ENCODE measurements at regions not wholly inside any gene's neighbourhood (a gene's known extent, or its start where the extent isn't known, plus 50 kb on each side); places are given as distances from the start of the nearest gene placed in this dataset.

GRCh38 chr10:84944187-84944586 is 615.8 kb downstream of the CCSER2 start (continued):
- no peak for TF ChIP-seq JUND (IDR thresholded peaks at IDR 0.05; ENCODE audit: borderline replicate concordance, low read depth, low read length)
- TF ChIP-seq JUND (tag; IDR thresholded peaks at IDR 0.05; ENCODE audit: borderline replicate concordance, low read depth, low read length) = no peak
- no peak for TF ChIP-seq XRCC5 (IDR thresholded peaks at IDR 0.05; ENCODE audit: low read depth, low read length)
- no peak for TF ChIP-seq MYC (IDR thresholded peaks at IDR 0.05; ENCODE audit: low read depth, low read length)
- TF ChIP-seq MYC (CRISPR knock-in tag; IDR thresholded peaks at IDR 0.05; ENCODE audit: borderline replicate concordance, low read depth) = no peak
- no peak for TF ChIP-seq L3MBTL2 (IDR thresholded peaks at IDR 0.05)
- TF ChIP-seq AFF1 (IDR thresholded peaks at IDR 0.05; ENCODE audit: low read depth in 1 of 2, partially characterized antibody in 2 of 2) = no peak
- TF ChIP-seq NFE2L1 (tag; IDR thresholded peaks at IDR 0.05; ENCODE audit: borderline replicate concordance, low read depth) = no peak
- TF ChIP-seq PREB (CRISPR knock-in tag; IDR thresholded peaks at IDR 0.05) = no peak
- no peak for TF ChIP-seq BACH1 (tag; IDR thresholded peaks at IDR 0.05)
- TF ChIP-seq ADNP (tag; IDR thresholded peaks at IDR 0.05) = no peak

Data from K562 (cell line).